ENCODE measurements at regions not wholly inside any gene's neighbourhood (a gene's known extent, or its start where the extent isn't known, plus 50 kb on each side); places are given as distances from the start of the nearest gene placed in this dataset.

GRCh38 chr5:15346738-15347137 is 153.2 kb upstream of the FBXL7 start:
- no peak for DNase-seq (ENCODE audit: extremely low read depth, low read depth)
- no peak for TF ChIP-seq CTCF (IDR thresholded peaks at IDR 0.05; ENCODE audit: low read depth, low read length)

DNA sequence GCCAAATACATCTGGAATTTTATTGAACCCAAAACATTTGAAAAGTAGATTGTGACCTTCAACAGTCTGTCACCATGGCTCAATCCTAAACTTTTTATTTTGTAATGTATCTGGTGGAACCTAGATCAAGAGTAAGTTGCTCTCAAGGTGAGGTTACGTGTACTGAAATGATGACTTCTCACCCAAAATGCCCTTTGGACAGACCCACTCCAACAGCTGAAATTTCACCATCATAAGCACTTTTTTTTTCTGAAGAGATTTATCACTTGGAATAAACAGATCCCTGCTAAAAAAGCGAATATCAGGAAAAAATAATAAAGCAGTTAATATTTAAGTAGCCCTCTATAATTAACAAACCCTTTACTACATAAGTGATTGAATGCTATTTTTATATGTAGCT is 155.0 kb upstream of the FBXL7 start:
- TF ChIP-seq CTCF (IDR thresholded peaks at IDR 0.05; ENCODE audit: low read depth, low read length) = no peak
- no peak for DNase-seq (ENCODE audit: extremely low read depth, low read depth)

DNA sequence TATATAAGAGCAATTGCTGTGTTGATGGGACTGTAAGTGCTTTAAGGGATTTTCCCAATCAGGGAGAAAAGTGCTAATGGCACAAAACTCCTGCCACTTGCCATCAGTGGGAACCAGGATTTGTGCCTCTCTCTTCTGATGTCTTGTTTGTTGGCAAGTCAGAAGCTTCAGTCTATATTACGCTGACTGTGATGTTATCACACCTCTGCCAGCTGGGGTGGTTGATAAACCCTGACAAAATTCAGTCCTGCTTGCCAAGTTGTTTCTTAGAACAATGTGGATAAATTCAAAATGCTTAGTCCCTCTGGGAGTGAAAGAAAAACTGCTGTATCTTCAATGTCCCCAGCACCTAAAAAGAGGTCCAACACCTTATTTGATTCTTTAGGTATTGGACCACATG is 161.4 kb upstream of the FBXL7 start:
- DNase-seq (ENCODE audit: extremely low read depth, low read depth) = no peak
- no peak for TF ChIP-seq CTCF (IDR thresholded peaks at IDR 0.05; ENCODE audit: low read depth, low read length)

- no peak for DNase-seq (ENCODE audit: extremely low read depth, low read depth)
- no peak for TF ChIP-seq CTCF (IDR thresholded peaks at IDR 0.05; ENCODE audit: low read depth, low read length)
Observed at GRCh38 chr5:15334551-15335266, 165.3 kb upstream of the FBXL7 start.

DNA sequence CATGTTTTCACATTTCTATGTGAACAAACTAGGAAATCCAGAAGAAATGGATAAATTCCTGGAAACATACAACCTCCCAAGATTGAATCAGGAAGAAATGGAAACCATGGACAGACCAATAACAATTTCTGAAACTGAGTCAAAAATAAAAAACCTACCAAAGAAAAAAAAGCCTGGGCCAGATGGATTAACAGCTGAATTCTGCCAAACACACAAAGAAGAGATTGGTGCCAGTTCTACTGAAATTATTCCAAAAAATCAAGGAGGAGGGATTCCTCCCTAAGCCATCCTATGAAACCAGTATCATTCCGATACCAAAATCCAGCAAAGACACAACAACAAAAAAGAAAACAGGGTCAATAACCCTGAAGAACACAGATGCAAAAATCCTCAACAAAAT is 166.9 kb upstream of the FBXL7 start:
- no peak for DNase-seq (ENCODE audit: extremely low read depth, low read depth)
- no peak for TF ChIP-seq CTCF (IDR thresholded peaks at IDR 0.05; ENCODE audit: low read depth, low read length)

GRCh38 chr5:15326932-15327331 is 173.0 kb upstream of the FBXL7 start:
- DNase-seq (ENCODE audit: extremely low read depth, low read depth) = no peak
- TF ChIP-seq CTCF (IDR thresholded peaks at IDR 0.05; ENCODE audit: low read depth, low read length) = no peak

GRCh38 chr5:15326471-15326870 is 173.5 kb upstream of the FBXL7 start:
- TF ChIP-seq CTCF (IDR thresholded peaks at IDR 0.05; ENCODE audit: low read depth, low read length) = no peak
- no peak for DNase-seq (ENCODE audit: extremely low read depth, low read depth)
